NCI-H82 treated with DMSO at 0.1 percent for 48 hours (cell line): ENCODE measurements at regions not wholly inside any gene's neighbourhood (a gene's known extent, or its start where the extent isn't known, plus 50 kb on each side); places are given as distances from the start of the nearest gene placed in this dataset.
"Not testable (repeated sequence)": the region's sequence is repeated elsewhere in the genome, so short reads cannot be mapped to it uniquely, and the experiment has no call there.

Experiments
- DNase-seq: peaks from one replicate; lab custom pipeline; 2025; ENCODE audit not compliant: unreplicated experiment; lab: John Stamatoyannopoulos, UW

- DNase-seq: not testable (repeated sequence)
Observed at GRCh38 chr7:142477801-142478200, 219.9 kb upstream of the PRSS58 start.

GRCh38 chr7:142477079-142477651 lies 219.3 kb upstream of the PRSS58 start:
- DNase-seq: no peak

GRCh38 chr7:142476077-142476476 lies 218.2 kb upstream of the PRSS58 start:
- DNase-seq: no peak

- no peak for DNase-seq
Observed at GRCh38 chr7:142471820-142472219, 214.0 kb upstream of the PRSS58 start.

GRCh38 chr7:142470544-142470830 lies 212.6 kb upstream of the PRSS58 start:
- DNase-seq: no peak

- no peak for DNase-seq
Observed at GRCh38 chr7:142469696-142470543, 212.1 kb upstream of the PRSS58 start.

- DNase-seq: no peak
Observed at GRCh38 chr7:142468871-142469665, 211.2 kb upstream of the PRSS58 start.

GRCh38 chr7:142467056-142467655 lies 209.3 kb upstream of the PRSS58 start:
- DNase-seq: not testable (repeated sequence)

- no peak for DNase-seq
Observed at GRCh38 chr7:142463401-142463850, 205.6 kb upstream of the PRSS58 start.

- DNase-seq: no peak
Observed at GRCh38 chr7:142461437-142461836, 203.6 kb upstream of the PRSS58 start.

GRCh38 chr7:142460402-142461117 lies 202.7 kb upstream of the PRSS58 start:
- no peak for DNase-seq

GRCh38 chr7:142459551-142459963 lies 201.7 kb upstream of the PRSS58 start:
- DNase-seq: peak; percentile 35

- no peak for DNase-seq
Observed at GRCh38 chr7:142457146-142457703, 199.4 kb upstream of the PRSS58 start.

GRCh38 chr7:142455392-142455791 lies 197.5 kb upstream of the PRSS58 start:
- DNase-seq: no peak

GRCh38 chr7:142454862-142455261 lies 197.0 kb upstream of the PRSS58 start:
- DNase-seq: no peak

- DNase-seq: no peak
Observed at GRCh38 chr7:142452791-142453190, 194.9 kb upstream of the PRSS58 start.

GRCh38 chr7:142451817-142452216 lies 194.0 kb upstream of the PRSS58 start:
- no peak for DNase-seq

- DNase-seq: no peak
Observed at GRCh38 chr7:142451296-142451695, 193.4 kb upstream of the PRSS58 start.

- DNase-seq: no peak
Observed at GRCh38 chr7:142450695-142451094, 192.8 kb upstream of the PRSS58 start.

- DNase-seq: peak; percentile 12
Observed at GRCh38 chr7:142450206-142450605, 192.3 kb upstream of the PRSS58 start.
